CD4-positive, alpha-beta T cell (primary cell): ENCODE measurements at regions not wholly inside any gene's neighbourhood (a gene's known extent, or its start where the extent isn't known, plus 50 kb on each side); places are given as distances from the start of the nearest gene placed in this dataset.

Source experiments
- ATAC-seq: fragments of 200-7000 bp; cut with Tn5 transposase; one replicate; pipeline ENCODE4 v1.10.0; 2022; ENCODE audit warnings: mild to moderate bottlenecking; ENCODE audit not compliant: poor library complexity
- CTCF ChIA-PET: fragments of 350-600 bp; sonication (Branson Sonifier 250); formaldehyde crosslinking; loops from one replicate; lab custom pipeline; 2021; ENCODE audit warnings: antibody characterized with exemption, inconsistent platforms; lab: Charles Lee
- POLR2A ChIA-PET: fragments of 350-600 bp; sonication (Branson Sonifier 250); formaldehyde crosslinking; loops from one replicate; lab custom pipeline; 2021; ENCODE audit warnings: antibody characterized with exemption, inconsistent platforms; lab: Charles Lee
- DNase-seq, 14 experiments: peaks; one replicate each; pipeline ENCODE4 v3.0.0-alpha.2; 2013 to 2020; ENCODE audit warnings: mixed read lengths in 2 of 14
- H3K27ac ChIP-seq, 2 donors: one replicate each; pipeline versions ENCODE4 v1.5.1 to v1.7.0; 2013; ENCODE audit warnings: low read length in 2 of 2, low read depth in 1 of 2, mild to moderate bottlenecking in 1 of 2
- H3K27me3 ChIP-seq, 2 experiments: 1 replicate in 1 of 2; 2 replicates in 1 of 2; pipeline versions ENCODE4 v1.6.1 to v1.7.0; 2013; ENCODE audit warnings: low read length in 2 of 2, control low read depth in 1 of 2, mild to moderate bottlenecking in 1 of 2, moderate library complexity in 1 of 2; ENCODE audit not compliant: insufficient read depth in 2 of 2, control insufficient read depth in 1 of 2
- H3K36me3 ChIP-seq: one replicate; pipeline ENCODE4 v1.6.1; 2013; ENCODE audit warnings: low read length, control low read depth; ENCODE audit not compliant: insufficient read depth
- H3K4me1 ChIP-seq: one replicate; pipeline ENCODE4 v1.6.1; 2013; ENCODE audit warnings: low read length, control low read depth; ENCODE audit not compliant: insufficient read depth
- H3K4me3 ChIP-seq: one replicate; pipeline ENCODE4 v1.5.1; 2013; ENCODE audit warnings: mild to moderate bottlenecking, low read length, moderate library complexity
- H3K9me3 ChIP-seq, 2 experiments: 1 replicate in 1 of 2; 2 replicates in 1 of 2; pipeline versions ENCODE4 v1.6.1 to v1.7.0; 2013; ENCODE audit warnings: low read length in 2 of 2, mild to moderate bottlenecking in 2 of 2, control low read depth in 1 of 2, moderate library complexity in 1 of 2; ENCODE audit not compliant: control insufficient read depth in 1 of 2, insufficient read depth in 1 of 2
- H3K27ac Mint-ChIP-seq: one replicate; pipeline ENCODE4 v1.8.0; 2020; ENCODE audit warnings: mixed read lengths
- H3K27me3 Mint-ChIP-seq: one replicate; pipeline ENCODE4 v1.8.0; 2021; ENCODE audit warnings: mixed read lengths
- H3K36me3 Mint-ChIP-seq: one replicate; pipeline ENCODE4 v1.8.0; 2021; ENCODE audit warnings: low read depth, mixed read lengths
- H3K4me1 Mint-ChIP-seq: one replicate; pipeline ENCODE4 v1.8.0; 2021; ENCODE audit warnings: low read depth, mixed read lengths
- H3K4me3 Mint-ChIP-seq: one replicate; pipeline ENCODE4 v1.8.0; 2020; ENCODE audit warnings: mild to moderate bottlenecking, mixed read lengths
- H3K9me3 Mint-ChIP-seq: one replicate; pipeline ENCODE4 v1.8.0; 2020; ENCODE audit warnings: mixed read lengths
- CTCF ChIP-seq: fragments of 200-600 bp; IDR thresholded peaks from one replicate; pipeline ENCODE4 v1.8.0; 2022; ENCODE audit warnings: antibody characterized with exemption, mild to moderate bottlenecking
- intact Hi-C, 2 experiments: fragments of 100-400 bp; cut with DNase I in 1 of 2; cut with micrococcal nuclease in 1 of 2; formaldehyde crosslinking; loops; one replicate each; pipeline versions ENCODE4 v1.15.1 to v1.9.0; 2023 to 2025; cut with DNase I, micrococcal nuclease

- H3K9me3 Mint-ChIP-seq, result no peaks in the 10 kb centered on the region
- H3K36me3 Mint-ChIP-seq, result no peaks in the 10 kb centered on the region
- ChIA-PET CTCF (interaction anchor here (1.1 to 1.3 kb wide), 2 partner anchors 21 to 137 kb away, joined by 3 read pairs; no protein-coding TSS in a partner anchor), POLR2A (interaction anchor here (1.6 kb wide), 1 partner anchor 136 kb away, joined by 5 read pairs; no protein-coding TSS in a partner anchor)
- DNase-seq (no peak), ATAC-seq (no peak)
- H3K27me3 Mint-ChIP-seq, result no peaks in the 10 kb centered on the region
- H3K4me1 Mint-ChIP-seq, result peaks cover 4% of the 10 kb centered on the region
- Histone ChIP-seq H3K36me3 (no peaks in the 10 kb centered on the region), H3K4me1 (no peaks in the 10 kb centered on the region), H3K27me3 (no peaks in the 10 kb centered on the region), H3K4me3 (no peak overlapping the region), H3K27ac (no peak overlapping the region), H3K9me3 (peaks cover 0 to 4% of the 10 kb centered on the region in 2 experiments)
- intact Hi-C loops, result no loop called here
- no peak for TF ChIP-seq CTCF
- H3K4me3 Mint-ChIP-seq, result no peak overlapping the region
- no peak overlapping the region for H3K27ac Mint-ChIP-seq
Measured at GRCh38 chr14:98114946-98115345, 1157.1 kb downstream of the BCL11B start.

- Mint-ChIP-seq H3K9me3 (peaks cover 2% of the 10 kb centered on the region), H3K4me3 (no peak overlapping the region), H3K4me1 (peaks cover 18% of the 10 kb centered on the region), H3K27me3 (no peaks in the 10 kb centered on the region), H3K27ac (no peak overlapping the region), H3K36me3 (no peaks in the 10 kb centered on the region)
- Histone ChIP-seq H3K27me3 (no peaks in the 10 kb centered on the region), H3K4me1 (no peaks in the 10 kb centered on the region), H3K27ac (no peak overlapping the region), H3K4me3 (no peak overlapping the region), H3K9me3 (peaks cover 4 to 5% of the 10 kb centered on the region in 2 experiments), H3K36me3 (no peaks in the 10 kb centered on the region)
- POLR2A ChIA-PET, result no interaction called here
- intact Hi-C loops, result no loop called here
- DNase-seq (no peak), ATAC-seq (no peak)
- TF ChIP-seq CTCF, result no peak
- CTCF ChIA-PET, result no interaction called here
Measured at GRCh38 chr14:98118749-98119148, 1153.2 kb downstream of the BCL11B start.

GRCh38 chr14:98119739-98120138 lies 1152.3 kb downstream of the BCL11B start:
- DNase-seq, result no peak
- Histone ChIP-seq H3K27me3 (no peaks in the 10 kb centered on the region), H3K4me3 (no peak overlapping the region), H3K27ac (no peak overlapping the region), H3K9me3 (peaks cover 4 to 5% of the 10 kb centered on the region in 2 experiments), H3K36me3 (no peaks in the 10 kb centered on the region), H3K4me1 (no peaks in the 10 kb centered on the region)
- peaks cover 18% of the 10 kb centered on the region for H3K4me1 Mint-ChIP-seq
- ChIA-PET POLR2A (no interaction called here), CTCF (no interaction called here)
- ATAC-seq, result no peak
- no peaks in the 10 kb centered on the region for H3K27me3 Mint-ChIP-seq
- no peak for TF ChIP-seq CTCF
- H3K27ac Mint-ChIP-seq, result no peak overlapping the region
- H3K4me3 Mint-ChIP-seq, result no peak overlapping the region
- no peaks in the 10 kb centered on the region for H3K36me3 Mint-ChIP-seq
- intact Hi-C loops, result no loop called here
- H3K9me3 Mint-ChIP-seq, result peaks cover 2% of the 10 kb centered on the region
